HFFc6 (cell line): ENCODE measurements at regions not wholly inside any gene's neighbourhood (a gene's known extent, or its start where the extent isn't known, plus 50 kb on each side); places are given as distances from the start of the nearest gene placed in this dataset.
A peak's percentile ranks its signal among the peaks of the same experiment; 100 is the strongest.

ENCODE experiments used
- DNase-seq: peaks from one replicate; pipeline ENCODE4 v3.0.0-alpha.2; 2018
- H3K27ac Mint-ChIP-seq: 2 replicates; pipeline ENCODE4 v1.8.0; 2020; ENCODE audit warnings: mild to moderate bottlenecking, mixed read lengths
- H3K27me3 Mint-ChIP-seq: 2 replicates; pipeline ENCODE4 v1.8.0; 2021; ENCODE audit warnings: mild to moderate bottlenecking, moderate library complexity, mixed read lengths; ENCODE audit not compliant: insufficient read depth
- H3K36me3 Mint-ChIP-seq: 2 replicates; pipeline ENCODE4 v1.8.0; 2021; ENCODE audit warnings: low read depth, mixed read lengths
- H3K4me1 Mint-ChIP-seq: 2 replicates; pipeline ENCODE4 v1.8.0; 2020; ENCODE audit warnings: low read depth, mixed read lengths
- H3K4me3 Mint-ChIP-seq: 2 replicates; pipeline ENCODE4 v1.8.0; 2020; ENCODE audit warnings: mild to moderate bottlenecking, moderate library complexity, mixed read lengths
- H3K9me3 Mint-ChIP-seq: 2 replicates; pipeline ENCODE4 v1.8.0; 2020; ENCODE audit warnings: mild to moderate bottlenecking, mixed read lengths
- CTCF ChIP-seq: fragments of 200-600 bp; sonication (generic); IDR thresholded peaks from 2 replicates; pipeline ENCODE4 v1.5.0; 2021; ENCODE audit warnings: antibody characterized with exemption, mild to moderate bottlenecking

DNA sequence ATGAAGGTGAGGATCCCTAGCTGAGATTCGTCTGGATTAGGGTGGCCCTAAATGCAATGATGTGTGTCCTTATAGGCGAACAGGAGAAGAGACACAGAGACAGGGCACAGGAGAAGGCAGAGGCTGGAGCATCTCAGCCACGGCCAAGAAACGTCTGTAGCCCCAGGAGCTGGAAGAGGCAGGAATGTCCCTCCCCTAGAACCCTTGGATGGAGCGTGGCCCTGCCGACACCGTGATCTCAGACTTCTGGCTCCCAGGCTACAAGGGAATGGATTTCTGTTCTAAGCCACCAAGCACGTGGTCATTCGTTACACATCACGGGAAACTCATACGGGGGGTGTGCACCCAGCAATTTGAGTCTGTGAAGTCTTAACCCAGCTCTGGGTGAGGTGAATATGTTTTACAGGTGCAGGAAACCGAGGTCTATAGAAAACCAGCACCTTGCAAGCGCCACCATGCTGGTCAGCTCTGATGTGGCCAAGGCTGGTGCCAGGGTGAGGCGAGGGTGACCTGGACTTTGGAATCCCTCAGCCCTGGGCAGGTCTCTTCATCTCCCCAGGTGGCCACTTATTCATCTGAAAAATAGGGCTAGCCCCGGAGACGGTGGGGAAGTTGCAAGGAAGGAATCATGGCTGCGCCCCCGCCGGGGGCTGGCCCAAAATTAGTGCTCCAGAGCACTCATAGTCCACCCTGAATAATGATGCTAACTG is 89.5 kb upstream of the FGF3 start:
- H3K4me1 Mint-ChIP-seq: peaks cover 9% of the 10 kb centered on the region; the same call in 1 of the 2 replicates
- H3K27ac Mint-ChIP-seq: no peak overlapping the region
- H3K4me3 Mint-ChIP-seq: no peak overlapping the region
- no peak for DNase-seq
- H3K9me3 Mint-ChIP-seq: no peaks in the 10 kb centered on the region
- H3K36me3 Mint-ChIP-seq: no peaks in the 10 kb centered on the region
- peaks cover 31% of the 10 kb centered on the region for H3K27me3 Mint-ChIP-seq
- no peak for TF ChIP-seq CTCF

DNA sequence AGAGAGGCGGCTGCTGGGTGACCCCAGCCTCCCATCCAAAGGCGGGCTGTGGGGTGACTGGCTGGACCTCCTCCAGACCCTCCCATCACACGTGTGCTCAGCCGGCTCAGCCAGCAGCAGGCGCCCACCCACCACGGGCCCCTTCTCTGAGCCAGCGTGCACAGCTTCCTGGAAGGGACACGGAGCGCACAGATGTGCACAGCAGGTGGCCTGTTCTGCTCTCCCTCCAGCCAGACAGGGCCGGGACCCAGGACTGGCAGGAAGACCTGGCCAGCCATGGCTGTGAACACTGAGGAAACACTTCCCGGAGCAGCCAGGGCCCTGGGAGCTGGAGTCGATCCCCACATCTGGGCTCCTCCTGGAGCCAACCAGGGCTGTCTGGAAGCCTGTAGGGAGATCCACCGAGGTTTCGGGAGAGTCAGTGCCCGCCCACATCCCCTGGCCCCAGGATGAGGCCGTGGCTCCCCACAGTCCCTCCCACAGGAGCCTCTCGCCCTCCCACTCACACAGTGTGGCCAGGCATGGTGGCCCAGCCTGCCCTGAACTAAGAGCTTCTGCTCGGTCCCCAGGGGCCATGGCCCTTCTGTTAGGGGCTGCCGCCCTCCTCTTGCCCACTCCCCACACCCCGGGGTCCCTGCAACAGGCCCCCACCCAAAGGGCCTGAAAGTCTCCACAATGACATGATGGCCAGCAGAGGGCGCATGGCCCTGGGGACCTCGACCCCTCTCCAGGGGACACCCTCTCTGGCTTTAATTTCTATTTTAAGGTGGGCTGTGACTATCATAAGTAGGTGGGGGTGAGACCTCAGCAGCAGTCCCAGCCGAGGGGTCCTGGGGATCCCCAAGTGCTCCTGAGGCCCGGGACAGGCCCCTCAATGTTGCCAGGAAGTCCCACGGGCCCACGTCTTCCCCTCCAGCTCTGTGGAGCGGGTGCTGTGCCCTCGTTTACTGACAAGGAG is 90.6 kb upstream of the FGF3 start:
- Mint-ChIP-seq H3K4me1 (peaks cover 11% of the 10 kb centered on the region), H3K27ac (no peak overlapping the region), H3K9me3 (no peaks in the 10 kb centered on the region), H3K4me3 (no peak overlapping the region), H3K36me3 (no peaks in the 10 kb centered on the region), H3K27me3 (peaks cover 23% of the 10 kb centered on the region)
- TF ChIP-seq CTCF: peak; percentile 90
- DNase-seq: no peak

DNA sequence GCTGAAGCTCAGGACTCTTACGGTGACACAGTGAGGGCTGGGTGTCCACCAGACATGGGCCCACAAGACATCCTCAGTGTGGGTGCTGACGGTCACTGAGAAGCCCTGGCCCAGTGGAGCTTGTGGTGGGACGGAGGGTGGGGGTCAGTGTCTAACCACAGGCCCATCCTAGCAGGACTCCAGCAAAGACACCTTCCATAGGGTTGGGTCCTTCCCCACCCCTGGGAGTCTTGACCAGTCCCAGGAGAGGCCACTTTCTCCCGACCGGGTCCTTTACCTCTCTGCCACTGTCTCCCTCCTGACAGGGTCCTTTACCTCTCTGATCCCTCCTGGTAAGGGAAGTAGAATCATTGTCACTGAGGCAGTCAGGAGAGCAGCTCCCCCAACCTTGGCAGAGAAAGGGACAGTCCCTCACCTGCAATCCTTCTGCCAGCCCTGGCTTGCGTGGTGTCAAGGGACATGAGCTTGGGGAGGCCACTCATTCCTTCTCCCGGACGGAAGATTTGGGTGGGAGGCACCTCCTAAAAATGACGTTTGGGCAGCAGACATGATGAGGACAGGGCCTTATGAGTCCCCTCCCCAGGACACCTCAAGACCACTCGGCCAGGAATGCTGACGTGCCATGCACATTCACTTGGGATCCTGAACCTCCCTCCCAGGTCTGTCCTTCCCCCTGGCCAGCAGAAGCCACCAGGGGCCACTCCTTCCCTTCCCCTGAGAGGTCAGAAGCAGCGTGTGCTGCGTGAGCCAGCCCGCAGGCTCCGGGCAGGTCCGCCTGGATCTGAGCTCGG is 91.5 kb upstream of the FGF3 start:
- no peak for DNase-seq

DNA sequence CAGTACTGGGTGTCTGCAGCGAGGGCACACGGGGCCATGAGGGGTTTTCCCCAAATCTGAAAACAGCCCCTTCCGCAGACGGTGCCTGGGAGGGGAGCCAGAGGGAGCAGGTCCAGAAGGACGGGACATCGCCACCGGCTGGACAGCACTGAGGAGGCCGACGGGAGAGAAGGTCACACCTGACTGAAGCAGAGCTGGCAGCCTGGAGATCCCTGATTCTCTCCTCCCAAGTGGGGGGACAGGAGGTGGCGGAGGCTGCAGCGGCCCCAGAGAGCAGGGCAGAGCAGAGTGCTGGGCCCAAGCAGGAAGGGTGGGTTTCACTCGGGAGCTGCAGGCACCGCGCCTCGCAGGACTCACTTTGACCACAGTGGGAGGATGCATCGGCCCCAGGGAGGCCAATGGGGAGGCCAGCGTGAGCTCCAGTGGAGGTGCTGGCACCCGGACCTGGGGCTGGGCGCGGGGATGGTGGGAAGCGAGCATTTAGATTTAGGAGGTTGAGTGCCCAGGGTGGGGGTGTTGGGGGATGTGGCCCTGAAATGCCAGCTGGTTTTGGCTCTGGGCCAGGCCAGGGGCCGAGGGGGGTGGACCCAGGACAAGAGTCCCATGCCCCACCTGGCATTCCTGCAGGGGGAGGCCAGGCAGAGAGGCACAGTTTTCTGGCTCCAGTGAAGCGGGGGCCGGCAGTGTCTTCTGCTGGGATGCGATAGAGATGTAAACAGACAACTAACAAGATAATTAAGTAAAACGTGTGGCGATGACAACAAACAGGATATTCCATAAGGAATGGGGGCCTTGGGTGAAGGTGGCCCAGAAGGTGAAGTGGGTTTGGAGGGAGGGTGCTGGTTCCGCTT is 92.3 kb upstream of the FGF3 start:
- TF ChIP-seq CTCF: no peak
- Mint-ChIP-seq H3K9me3 (no peaks in the 10 kb centered on the region), H3K27ac (no peak overlapping the region), H3K27me3 (peaks cover 20% of the 10 kb centered on the region; the same call in 1 of the 2 replicates), H3K4me1 (peaks cover 20% of the 10 kb centered on the region), H3K36me3 (no peaks in the 10 kb centered on the region), H3K4me3 (no peak overlapping the region)
- no peak for DNase-seq

More for the DNA sequence above, 91.5 kb upstream of the FGF3 start:
- H3K27me3 Mint-ChIP-seq: peaks cover 20% of the 10 kb centered on the region; the same call in 1 of the 2 replicates
- TF ChIP-seq CTCF: no peak
- H3K36me3 Mint-ChIP-seq: no peaks in the 10 kb centered on the region
- H3K27ac Mint-ChIP-seq: no peak overlapping the region
- peaks cover 20% of the 10 kb centered on the region for H3K4me1 Mint-ChIP-seq
- H3K9me3 Mint-ChIP-seq: no peaks in the 10 kb centered on the region
- no peak overlapping the region for H3K4me3 Mint-ChIP-seq
